Kidney epithelial cell (primary cell): ENCODE measurements at regions not wholly inside any gene's neighbourhood (a gene's known extent, or its start where the extent isn't known, plus 50 kb on each side); places are given as distances from the start of the nearest gene placed in this dataset.

Source experiments
- DNase-seq: peaks from one replicate; pipeline ENCODE4 v3.0.0-alpha.2; 2010; ENCODE audit warnings: low read depth
- H3K27me3 ChIP-seq: 2 replicates; pipeline ENCODE4 v1.6.0; 2011; ENCODE audit warnings: low read length; ENCODE audit not compliant: control insufficient read depth, insufficient read depth
- H3K36me3 ChIP-seq: 2 replicates; pipeline ENCODE4 v1.5.1; 2011; ENCODE audit warnings: low read length; ENCODE audit not compliant: control insufficient read depth, insufficient read depth
- H3K4me3 ChIP-seq: 2 replicates; pipeline ENCODE4 v1.5.1; 2011; ENCODE audit warnings: low read depth, mild to moderate bottlenecking, control low read depth, low read length
- CTCF ChIP-seq: IDR thresholded peaks from 2 replicates; pipeline ENCODE4 v1.5.1; 2011; ENCODE audit warnings: mild to moderate bottlenecking, moderate library complexity, low read length, control low read depth, inconsistent platforms; ENCODE audit not compliant: insufficient read depth, poor library complexity, severe bottlenecking

- no peak overlapping the region for H3K4me3 ChIP-seq
- no peak for DNase-seq
- TF ChIP-seq CTCF: no peak
- H3K36me3 ChIP-seq: no peaks in the 10 kb centered on the region
- peaks cover 45% of the 10 kb centered on the region for H3K27me3 ChIP-seq
Observed at GRCh38 chr6:169938262-169938701, 186.9 kb downstream of the ERMARD start.

- Histone ChIP-seq H3K4me3 (no peak overlapping the region), H3K27me3 (peaks cover 45% of the 10 kb centered on the region), H3K36me3 (no peaks in the 10 kb centered on the region)
- DNase-seq: no peak
- no peak for TF ChIP-seq CTCF
Observed at GRCh38 chr6:169937389-169938261, 186.2 kb downstream of the ERMARD start.

- TF ChIP-seq CTCF: no peak
- Histone ChIP-seq H3K36me3 (no peaks in the 10 kb centered on the region), H3K27me3 (peaks cover 43% of the 10 kb centered on the region), H3K4me3 (no peak overlapping the region)
- DNase-seq: no peak
Observed at GRCh38 chr6:169936355-169936975, 185.0 kb downstream of the ERMARD start.

GRCh38 chr6:169935861-169936260, 184.4 kb downstream of the ERMARD start:
- DNase-seq: no peak
- TF ChIP-seq CTCF: no peak
- Histone ChIP-seq H3K27me3 (peaks cover 41% of the 10 kb centered on the region), H3K36me3 (no peaks in the 10 kb centered on the region), H3K4me3 (no peak overlapping the region)

GRCh38 chr6:169935348-169935718, 183.9 kb downstream of the ERMARD start:
- H3K4me3 ChIP-seq: no peak overlapping the region
- H3K27me3 ChIP-seq: peaks cover 37% of the 10 kb centered on the region
- TF ChIP-seq CTCF: no peak
- peak; percentile 94 for DNase-seq
- no peaks in the 10 kb centered on the region for H3K36me3 ChIP-seq
